ENCODE measurements at regions not wholly inside any gene's neighbourhood (a gene's known extent, or its start where the extent isn't known, plus 50 kb on each side); places are given as distances from the start of the nearest gene placed in this dataset.
"Not testable (repeated sequence)": the region's sequence is repeated elsewhere in the genome, so short reads cannot be mapped to it uniquely, and the experiment has no call there.

DNA sequence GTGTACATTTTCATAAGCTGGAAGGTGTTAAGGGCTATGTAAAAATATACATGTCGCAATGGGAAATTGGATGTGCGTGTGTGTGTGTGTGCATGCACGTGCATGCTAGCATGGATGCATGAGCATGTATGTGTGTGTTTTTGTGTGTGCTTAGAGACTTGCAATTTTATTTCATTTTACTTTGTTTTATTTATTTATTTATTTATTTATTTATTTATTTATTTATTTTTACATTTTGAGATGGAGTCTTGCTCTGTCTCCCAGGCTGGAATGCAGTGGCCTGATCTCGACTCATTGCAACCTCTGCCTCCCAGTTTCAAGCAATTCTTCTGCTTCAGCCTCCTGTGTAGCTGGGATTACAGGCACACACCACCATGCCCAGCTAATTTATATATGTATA lies 50.4 kb upstream of the CDH9 start:
- not testable (repeated sequence) for TF ChIP-seq ARNTL (CRISPR knock-in tag; IDR thresholded peaks at IDR 0.05; ENCODE audit: borderline replicate concordance, low read depth); ZFP3 (CRISPR knock-in tag; IDR thresholded peaks at IDR 0.05); CSDC2 (CRISPR knock-in tag; IDR thresholded peaks at IDR 0.05)
- TF ChIP-seq, protein P1, sequence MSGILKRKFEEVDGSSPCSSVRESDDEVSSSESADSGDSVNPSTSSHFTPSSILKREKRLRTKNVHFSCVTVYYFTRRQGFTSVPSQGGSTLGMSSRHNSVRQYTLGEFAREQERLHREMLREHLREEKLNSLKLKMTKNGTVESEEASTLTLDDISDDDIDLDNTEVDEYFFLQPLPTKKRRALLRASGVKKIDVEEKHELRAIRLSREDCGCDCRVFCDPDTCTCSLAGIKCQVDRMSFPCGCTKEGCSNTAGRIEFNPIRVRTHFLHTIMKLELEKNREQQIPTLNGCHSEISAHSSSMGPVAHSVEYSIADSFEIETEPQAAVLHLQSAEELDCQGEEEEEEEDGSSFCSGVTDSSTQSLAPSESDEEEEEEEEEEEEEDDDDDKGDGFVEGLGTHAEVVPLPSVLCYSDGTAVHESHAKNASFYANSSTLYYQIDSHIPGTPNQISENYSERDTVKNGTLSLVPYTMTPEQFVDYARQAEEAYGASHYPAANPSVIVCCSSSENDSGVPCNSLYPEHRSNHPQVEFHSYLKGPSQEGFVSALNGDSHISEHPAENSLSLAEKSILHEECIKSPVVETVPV (CRISPR knock-in tag; IDR thresholded peaks at IDR 0.05): not testable (repeated sequence)
- TF ChIP-seq, protein P2, sequence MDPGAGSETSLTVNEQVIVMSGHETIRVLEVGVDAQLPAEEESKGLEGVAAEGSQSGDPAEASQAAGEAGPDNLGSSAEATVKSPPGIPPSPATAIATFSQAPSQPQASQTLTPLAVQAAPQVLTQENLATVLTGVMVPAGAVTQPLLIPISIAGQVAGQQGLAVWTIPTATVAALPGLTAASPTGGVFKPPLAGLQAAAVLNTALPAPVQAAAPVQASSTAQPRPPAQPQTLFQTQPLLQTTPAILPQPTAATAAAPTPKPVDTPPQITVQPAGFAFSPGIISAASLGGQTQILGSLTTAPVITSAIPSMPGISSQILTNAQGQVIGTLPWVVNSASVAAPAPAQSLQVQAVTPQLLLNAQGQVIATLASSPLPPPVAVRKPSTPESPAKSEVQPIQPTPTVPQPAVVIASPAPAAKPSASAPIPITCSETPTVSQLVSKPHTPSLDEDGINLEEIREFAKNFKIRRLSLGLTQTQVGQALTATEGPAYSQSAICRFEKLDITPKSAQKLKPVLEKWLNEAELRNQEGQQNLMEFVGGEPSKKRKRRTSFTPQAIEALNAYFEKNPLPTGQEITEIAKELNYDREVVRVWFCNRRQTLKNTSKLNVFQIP (CRISPR knock-in tag; IDR thresholded peaks at IDR 0.05; ENCODE audit: borderline replicate concordance, low read depth): not testable (repeated sequence)

Measured in SK-N-SH treated with all-trans-retinoic acid at 6 μM for 48 hours (cell line).